ENCODE measurements at regions not wholly inside any gene's neighbourhood (a gene's known extent, or its start where the extent isn't known, plus 50 kb on each side); places are given as distances from the start of the nearest gene placed in this dataset.
A peak's percentile ranks its signal among the peaks of the same experiment; 100 is the strongest.
"Not testable (repeated sequence)": the region's sequence is repeated elsewhere in the genome, so short reads cannot be mapped to it uniquely, and the experiment has no call there.

DNA sequence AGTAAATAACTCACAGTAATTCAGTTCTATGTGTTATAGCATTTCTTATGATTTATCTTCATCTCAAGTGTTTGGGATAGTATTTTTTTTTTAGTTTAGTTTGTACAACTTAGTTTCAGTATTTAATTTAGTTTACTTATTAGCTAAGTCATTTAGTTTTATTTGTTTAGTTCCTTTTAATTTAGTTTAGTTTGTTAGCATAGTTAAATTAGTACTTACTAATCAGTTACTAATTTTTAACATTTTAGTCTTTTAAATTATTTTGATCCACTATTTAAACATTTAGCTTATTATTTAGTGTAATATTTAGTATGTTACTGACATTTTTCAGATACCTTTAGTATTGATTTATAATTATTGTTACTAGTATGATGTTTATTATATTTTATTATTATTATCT lies 85.2 kb upstream of the SIPA1L2 start:
- ATAC-seq, result no peak

GRCh38 chr1:232717911-232718310 lies 87.3 kb upstream of the MAP10 start:
- not testable (repeated sequence) for ATAC-seq, DNase-seq

More for the DNA sequence above, 85.2 kb upstream of the SIPA1L2 start:
- no peak for DNase-seq

GRCh38 chr1:232718928-232719927 lies 86.0 kb upstream of the MAP10 start:
- no peak for ATAC-seq
- no peak for DNase-seq

DNA sequence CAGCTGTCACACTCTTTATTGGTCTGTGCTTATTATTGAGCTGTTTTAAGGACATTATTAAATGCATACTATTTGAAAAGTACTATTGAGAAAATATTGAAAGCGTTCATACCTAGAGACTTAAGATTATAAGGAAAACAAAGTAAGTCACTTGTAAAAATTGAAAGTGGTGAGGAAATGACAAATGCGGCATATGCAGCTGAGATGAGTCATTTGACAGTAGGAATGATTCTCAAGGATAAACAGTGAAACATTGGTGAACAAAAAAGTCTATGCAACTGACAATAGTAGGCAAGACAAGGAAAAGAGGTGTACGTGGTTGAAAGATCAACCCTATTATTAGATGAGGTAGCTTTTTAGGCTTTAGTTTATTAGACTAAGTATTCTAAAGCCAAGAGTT lies 82.6 kb upstream of the MAP10 start:
- ATAC-seq (no peak), DNase-seq (no peak)

- ATAC-seq (peak; percentile 28), DNase-seq (no peak)
Observed at GRCh38 chr1:232725305-232726047, 79.7 kb upstream of the MAP10 start.

GRCh38 chr1:232726048-232726779 lies 79.0 kb upstream of the MAP10 start:
- no peak for DNase-seq
- no peak for ATAC-seq

GRCh38 chr1:232728507-232729263 lies 76.5 kb upstream of the MAP10 start:
- ATAC-seq (no peak), DNase-seq (no peak)

- no peak for ATAC-seq
- DNase-seq, result no peak
Observed at GRCh38 chr1:232732344-232732910, 72.8 kb upstream of the MAP10 start.

- DNase-seq (no peak), ATAC-seq (no peak)
Observed at GRCh38 chr1:232737917-232738316, 67.3 kb upstream of the MAP10 start.

DNA sequence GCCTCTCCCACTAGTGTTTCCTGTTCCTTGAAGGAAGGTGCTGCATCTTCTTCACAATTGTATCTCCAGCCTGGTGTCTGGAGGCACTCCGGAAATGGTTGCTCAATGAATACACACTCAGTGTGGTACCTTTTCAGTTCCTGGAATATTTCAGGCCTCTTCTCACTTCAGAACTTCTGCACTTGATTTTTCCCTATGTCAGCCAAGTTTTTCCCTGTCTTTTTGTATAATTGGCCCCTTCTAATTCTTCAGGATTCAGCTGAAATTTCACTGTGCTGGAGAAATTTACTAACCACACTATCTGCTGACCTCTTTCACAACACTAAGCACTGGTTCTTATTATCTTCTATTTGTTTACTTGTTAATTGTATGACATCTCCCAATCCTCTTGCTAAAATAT lies 61.2 kb upstream of the MAP10 start:
- ATAC-seq (no peak), DNase-seq (no peak)

DNA sequence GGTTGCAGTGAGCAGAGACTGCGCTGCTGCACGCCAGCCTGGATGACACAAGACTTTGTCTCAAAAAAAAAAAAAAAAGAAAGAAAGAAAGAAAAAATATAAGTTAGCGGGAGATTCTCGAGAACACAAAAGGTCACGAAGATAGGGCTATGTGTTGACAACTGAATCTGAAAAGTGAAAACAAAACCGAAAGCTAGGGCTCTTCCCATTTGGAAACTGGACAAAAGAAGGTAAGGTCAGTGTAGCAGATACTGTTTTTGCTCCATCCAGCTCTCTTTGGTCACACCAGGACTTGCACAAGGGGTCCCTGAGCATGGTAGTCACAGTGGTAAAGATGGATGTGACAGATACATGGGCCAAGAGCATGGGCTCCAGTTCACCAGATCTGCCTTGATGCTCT lies 60.4 kb upstream of the MAP10 start:
- DNase-seq, result no peak
- ATAC-seq, result no peak

GRCh38 chr1:232745698-232746097 lies 59.5 kb upstream of the MAP10 start:
- ATAC-seq, DNase-seq: not testable (repeated sequence)

GRCh38 chr1:232748910-232749368 lies 56.3 kb upstream of the MAP10 start:
- no peak for ATAC-seq
- no peak for DNase-seq

GRCh38 chr1:232751393-232752140 lies 53.6 kb upstream of the MAP10 start:
- no peak for ATAC-seq
- DNase-seq, result no peak

DNA sequence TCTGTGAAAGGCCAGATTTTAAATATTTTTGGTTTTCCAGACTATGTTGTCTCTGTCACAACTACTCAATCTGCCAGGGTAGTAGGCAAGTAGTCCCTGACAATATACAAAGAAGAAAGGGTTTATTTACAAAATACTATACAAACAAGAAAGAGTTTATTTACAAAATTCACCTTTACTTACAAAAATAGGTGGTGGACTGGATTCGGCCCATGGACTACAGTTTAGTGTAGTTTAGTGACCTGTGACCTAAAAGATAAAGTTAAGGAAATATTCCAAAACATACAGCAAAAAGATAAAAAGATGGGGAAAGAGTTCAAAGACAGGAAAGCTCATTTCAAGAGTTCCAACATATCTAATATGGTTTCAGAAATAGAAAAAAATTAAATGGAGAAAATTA lies 52.9 kb upstream of the MAP10 start:
- no peak for DNase-seq
- no peak for ATAC-seq

DNA sequence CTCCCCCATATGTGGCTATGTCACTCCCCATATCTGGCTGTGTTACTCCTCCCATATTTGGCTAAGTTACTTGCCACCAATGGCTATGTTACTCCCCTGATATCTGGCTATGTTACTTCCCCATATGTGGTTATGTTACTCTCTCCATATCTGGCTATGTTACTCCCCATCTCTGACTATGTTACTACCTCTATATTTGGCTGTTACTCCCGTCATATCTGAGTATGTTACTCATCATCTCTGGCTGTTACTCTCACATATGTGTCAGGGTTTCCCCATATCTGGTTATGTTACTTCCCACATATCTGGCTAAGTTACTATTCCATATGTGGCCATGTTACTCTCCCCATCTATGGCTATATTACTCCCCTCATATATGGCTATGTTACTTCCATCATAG lies 50.3 kb upstream of the MAP10 start:
- ATAC-seq (no peak), DNase-seq (no peak)
